Epithelial cell of proximal tubule (primary cell): ENCODE measurements at regions not wholly inside any gene's neighbourhood (a gene's known extent, or its start where the extent isn't known, plus 50 kb on each side); places are given as distances from the start of the nearest gene placed in this dataset.

Experiments
- DNase-seq: peaks from one replicate; pipeline ENCODE4 v3.0.0-alpha.2; 2011; ENCODE audit warnings: low read depth
- H3K4me3 ChIP-seq: 2 replicates; pipeline ENCODE4 v1.5.1; 2011; ENCODE audit warnings: low read depth, mild to moderate bottlenecking, low read length
- TF ChIP-seq, protein P1 (sequence below): conservative IDR thresholded peaks from 2 replicates; pipeline ENCODE4 v1.5.1; 2012; ENCODE audit warnings: low read depth, mild to moderate bottlenecking, low read length

DNA sequence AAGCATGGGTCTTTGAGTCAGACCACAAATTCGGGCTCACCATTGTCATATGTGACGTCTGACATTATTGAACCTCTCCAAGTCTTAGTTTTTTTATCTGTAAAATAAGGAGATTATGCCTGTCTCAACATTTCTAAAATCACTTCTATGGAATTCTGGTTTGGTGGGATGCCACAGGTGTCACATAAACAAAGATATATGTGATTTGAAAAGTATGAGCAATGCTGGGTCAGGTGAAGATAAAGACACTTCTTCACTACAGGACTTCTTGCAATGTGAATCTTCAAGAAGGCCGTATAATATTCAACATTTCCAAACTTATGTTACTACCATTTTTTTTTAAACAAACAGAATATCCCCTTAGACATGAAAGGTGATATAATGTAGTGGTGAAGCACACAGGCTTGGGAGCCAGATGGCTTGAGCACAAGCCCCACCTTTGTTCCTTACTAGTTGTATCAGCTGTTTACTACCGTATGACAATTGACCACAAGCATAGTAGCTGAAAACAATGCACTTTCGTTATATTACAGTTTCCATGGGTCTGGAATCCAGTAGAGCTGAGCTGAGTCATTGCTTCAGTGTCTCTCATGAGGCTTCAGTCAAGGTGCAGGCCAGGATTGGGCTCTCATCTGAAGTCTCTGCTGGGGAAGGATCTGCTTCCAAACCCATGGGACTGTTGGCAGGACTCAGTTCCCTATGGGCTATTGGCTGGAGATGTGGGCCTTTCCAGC is 87.7 kb downstream of the UTP18 start:
- DNase-seq = no peak
- H3K4me3 ChIP-seq = no peak overlapping the region
- TF ChIP-seq, protein P1, sequence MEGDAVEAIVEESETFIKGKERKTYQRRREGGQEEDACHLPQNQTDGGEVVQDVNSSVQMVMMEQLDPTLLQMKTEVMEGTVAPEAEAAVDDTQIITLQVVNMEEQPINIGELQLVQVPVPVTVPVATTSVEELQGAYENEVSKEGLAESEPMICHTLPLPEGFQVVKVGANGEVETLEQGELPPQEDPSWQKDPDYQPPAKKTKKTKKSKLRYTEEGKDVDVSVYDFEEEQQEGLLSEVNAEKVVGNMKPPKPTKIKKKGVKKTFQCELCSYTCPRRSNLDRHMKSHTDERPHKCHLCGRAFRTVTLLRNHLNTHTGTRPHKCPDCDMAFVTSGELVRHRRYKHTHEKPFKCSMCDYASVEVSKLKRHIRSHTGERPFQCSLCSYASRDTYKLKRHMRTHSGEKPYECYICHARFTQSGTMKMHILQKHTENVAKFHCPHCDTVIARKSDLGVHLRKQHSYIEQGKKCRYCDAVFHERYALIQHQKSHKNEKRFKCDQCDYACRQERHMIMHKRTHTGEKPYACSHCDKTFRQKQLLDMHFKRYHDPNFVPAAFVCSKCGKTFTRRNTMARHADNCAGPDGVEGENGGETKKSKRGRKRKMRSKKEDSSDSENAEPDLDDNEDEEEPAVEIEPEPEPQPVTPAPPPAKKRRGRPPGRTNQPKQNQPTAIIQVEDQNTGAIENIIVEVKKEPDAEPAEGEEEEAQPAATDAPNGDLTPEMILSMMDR = no peak

DNA sequence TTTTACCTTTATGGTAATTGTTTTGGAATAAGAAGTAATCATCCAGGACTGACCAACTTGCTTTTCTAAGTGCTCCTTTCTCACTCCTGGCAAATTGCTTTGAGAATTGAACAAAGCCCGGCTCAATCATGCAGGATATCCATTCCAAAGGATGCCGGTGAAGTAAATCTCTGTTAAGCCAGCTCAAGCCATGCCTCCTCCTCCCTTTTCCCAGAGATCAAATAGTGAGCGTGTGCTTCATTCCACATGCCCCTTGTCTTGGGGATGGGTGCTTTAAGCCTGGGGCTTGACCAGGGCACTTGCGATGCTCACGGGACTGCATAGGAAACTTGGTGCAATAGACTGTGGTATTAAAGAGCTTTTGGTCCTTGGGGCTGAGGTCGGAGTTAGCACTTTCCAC is 90.7 kb downstream of the UTP18 start:
- no peak for DNase-seq
- TF ChIP-seq, protein P1 = no peak
- H3K4me3 ChIP-seq = no peak overlapping the region

DNA sequence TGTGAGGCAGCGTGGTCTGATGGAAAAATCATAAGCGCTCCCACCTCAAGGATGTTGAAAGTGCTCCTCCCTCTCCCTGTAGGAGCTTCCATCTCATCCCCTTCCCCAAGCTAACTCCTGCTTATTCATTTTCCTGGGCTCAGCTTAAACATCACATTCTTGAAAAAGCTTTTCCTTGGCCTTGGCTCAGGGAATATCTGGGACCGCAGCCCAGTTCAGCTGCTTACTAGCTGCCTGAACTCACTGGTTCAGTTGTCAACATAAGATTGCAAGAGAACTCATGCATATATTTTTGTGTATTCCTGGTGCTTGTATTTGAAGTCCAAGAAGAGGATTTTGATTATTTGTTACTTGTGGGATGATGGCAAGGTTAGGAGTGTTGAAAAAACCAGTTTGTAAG is 91.5 kb downstream of the UTP18 start:
- no peak for DNase-seq
- TF ChIP-seq, protein P1 = no peak
- H3K4me3 ChIP-seq = no peak overlapping the region

DNA sequence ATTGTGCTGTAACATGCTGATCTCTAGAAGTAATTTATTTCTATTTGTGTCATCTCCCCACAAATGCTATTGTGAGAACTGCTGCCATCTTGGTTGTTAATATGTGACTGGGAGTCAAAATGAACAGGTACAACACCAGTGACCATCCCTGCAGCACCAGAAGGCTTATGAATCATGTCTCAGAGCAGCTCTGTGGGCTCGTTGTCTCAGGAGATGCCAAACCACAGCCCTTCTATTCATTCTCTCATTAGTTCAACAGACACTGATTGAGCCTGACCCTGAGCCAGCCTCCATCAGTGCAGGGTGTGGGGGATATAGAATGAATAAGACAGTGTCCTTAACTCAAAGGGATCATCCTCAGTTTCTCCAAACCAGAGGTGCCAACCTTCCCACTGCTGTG is 92.5 kb downstream of the UTP18 start:
- no peak overlapping the region for H3K4me3 ChIP-seq
- DNase-seq = no peak
- TF ChIP-seq, protein P1 = no peak

DNA sequence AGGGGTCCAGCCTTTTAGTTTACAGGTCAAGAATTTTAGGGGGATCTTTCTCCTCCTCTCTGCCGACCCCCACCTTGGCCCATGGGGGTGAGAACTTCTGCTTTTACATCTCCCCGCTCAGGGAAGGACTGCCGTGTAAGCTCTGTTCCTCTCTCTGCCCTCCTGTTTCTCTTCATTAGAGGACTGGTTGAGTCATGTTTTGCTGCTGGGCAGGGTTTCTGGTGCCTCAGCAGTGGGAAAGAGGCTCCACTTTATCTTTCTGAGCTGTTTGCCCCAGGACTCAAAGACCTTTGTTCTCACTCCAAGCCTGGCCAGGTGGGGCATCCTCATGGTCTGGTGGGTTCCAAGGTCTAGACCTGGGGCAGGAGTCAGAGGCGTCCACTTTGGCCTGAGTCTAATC is 93.0 kb downstream of the UTP18 start:
- DNase-seq = no peak

DNA sequence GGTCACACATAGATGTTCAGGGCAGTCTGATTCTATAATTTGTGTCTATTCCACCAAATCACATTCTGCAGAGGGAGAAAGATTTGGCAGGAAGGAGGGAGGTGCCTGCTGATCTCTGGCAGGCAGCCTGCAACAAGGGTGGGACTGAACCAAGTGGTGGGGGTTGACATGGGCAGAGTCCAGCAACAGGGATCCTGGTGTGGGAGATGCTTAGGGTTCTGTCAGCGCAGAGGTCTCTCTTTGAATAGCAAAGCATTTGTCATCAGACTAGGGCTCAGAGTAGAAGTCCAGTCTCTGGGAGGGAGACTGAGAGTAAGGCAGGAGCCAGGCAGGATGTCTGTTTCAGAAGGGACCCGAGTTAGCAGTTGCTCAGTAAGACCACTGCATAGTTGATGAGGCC is 94.6 kb downstream of the UTP18 start:
- H3K4me3 ChIP-seq = no peak overlapping the region
- TF ChIP-seq, protein P1 = no peak
- no peak for DNase-seq

More for the DNA sequence above, 93.0 kb downstream of the UTP18 start:
- H3K4me3 ChIP-seq = no peak overlapping the region
- TF ChIP-seq, protein P1 = no peak
